OCI-LY3 (cell line): ENCODE measurements at regions not wholly inside any gene's neighbourhood (a gene's known extent, or its start where the extent isn't known, plus 50 kb on each side); places are given as distances from the start of the nearest gene placed in this dataset.

Source experiments
- H2AFZ ChIP-seq: fragments of 200-600, 300-600 bp; shearing (Covaris generic); 2 replicates; pipeline ENCODE4 v1.6.0; 2014; ENCODE audit warnings: antibody characterized with exemption, low read depth, low read length
- H3K27ac ChIP-seq: fragments of 200-600, 300-600 bp; sonication (generic); 2 replicates; pipeline ENCODE4 v1.5.1; 2014; ENCODE audit warnings: mild to moderate bottlenecking, low read length, moderate library complexity, mixed read lengths
- H3K27me3 ChIP-seq: fragments of 200-600, 300-600 bp; sonication (generic); 2 replicates; pipeline ENCODE4 v1.6.1; 2014; ENCODE audit warnings: low read depth, low read length, mixed read lengths
- H3K36me3 ChIP-seq: fragments of 200-600, 300-600 bp; sonication (generic); replicated peaks from 2 replicates; pipeline ENCODE3; 2014; ENCODE audit warnings: low read depth, low read length, mixed read lengths
- H3K4me1 ChIP-seq: fragments of 300-600, 200-600 bp; sonication (generic); 2 replicates; pipeline ENCODE4 v1.6.1; 2014; ENCODE audit warnings: low read length, mixed read lengths
- H3K4me2 ChIP-seq: fragments of 200-600, 300-600 bp; sonication (generic); 2 replicates; pipeline ENCODE4 v1.6.1; 2014; ENCODE audit warnings: low read length, mixed read lengths
- H3K4me3 ChIP-seq: fragments of 300-600, 200-600 bp; sonication (generic); 2 replicates; pipeline ENCODE4 v1.5.1; 2014; ENCODE audit warnings: antibody characterized with exemption, mild to moderate bottlenecking, low read length, moderate library complexity
- H3K79me2 ChIP-seq: fragments of 300-600, 200-600 bp; shearing (Covaris generic); 2 replicates; pipeline ENCODE4 v1.6.1; 2014; ENCODE audit warnings: mild to moderate bottlenecking, low read length, mixed read lengths
- H3K9ac ChIP-seq: fragments of 300-600, 200-600 bp; shearing (Covaris generic); 2 replicates; pipeline ENCODE4 v1.6.0; 2014; ENCODE audit warnings: mild to moderate bottlenecking, low read length, moderate library complexity
- H3K9me3 ChIP-seq: fragments of 200-600, 300-600 bp; shearing (Covaris generic); 2 replicates; pipeline ENCODE4 v1.6.1; 2014; ENCODE audit warnings: low read length, mixed read lengths; ENCODE audit not compliant: insufficient read depth
- H4K20me1 ChIP-seq: fragments of 200-600, 300-600 bp; sonication (generic); 2 replicates; pipeline ENCODE4 v1.6.1; 2016; ENCODE audit warnings: low read length, mixed read lengths; ENCODE audit not compliant: insufficient read depth
- CTCF ChIP-seq: fragments of 200-600, 300-600 bp; sonication (generic); IDR thresholded peaks from 2 replicates; pipeline ENCODE4 v1.5.1; 2014; ENCODE audit warnings: antibody characterized with exemption, low read length, low read depth
- EZH2phosphoT487 ChIP-seq: fragments of 200-600 bp; shearing (Covaris generic); IDR thresholded peaks from 2 replicates; pipeline ENCODE4 v1.6.1; 2018; ENCODE audit warnings: antibody characterized with exemption, mixed run types, low read depth

- no peaks in the 10 kb centered on the region for H3K36me3 ChIP-seq
- no peak overlapping the region for H3K4me3 ChIP-seq
- no peaks in the 10 kb centered on the region for H4K20me1 ChIP-seq
- H2AFZ ChIP-seq: no peak overlapping the region
- H3K27ac ChIP-seq: no peak overlapping the region
- no peak overlapping the region for H3K9ac ChIP-seq
- no peaks in the 10 kb centered on the region for H3K79me2 ChIP-seq
- H3K9me3 ChIP-seq: no peaks in the 10 kb centered on the region
- H3K4me1 ChIP-seq: no peaks in the 10 kb centered on the region
- no peak overlapping the region for H3K4me2 ChIP-seq
- H3K27me3 ChIP-seq: no peaks in the 10 kb centered on the region
- TF ChIP-seq CTCF: no peak
- no peak for TF ChIP-seq EZH2phosphoT487
Observed at GRCh38 chr18:26723981-26724380, 141.5 kb downstream of the AQP4 start.

GRCh38 chr18:26722565-26722931 lies 143.0 kb downstream of the AQP4 start:
- no peaks in the 10 kb centered on the region for H3K36me3 ChIP-seq
- no peak overlapping the region for H3K4me3 ChIP-seq
- H2AFZ ChIP-seq: no peak overlapping the region
- H3K27ac ChIP-seq: no peak overlapping the region
- H3K79me2 ChIP-seq: no peaks in the 10 kb centered on the region
- H3K4me1 ChIP-seq: no peaks in the 10 kb centered on the region
- no peak overlapping the region for H3K9ac ChIP-seq
- no peaks in the 10 kb centered on the region for H3K27me3 ChIP-seq
- H3K9me3 ChIP-seq: no peaks in the 10 kb centered on the region
- no peak overlapping the region for H3K4me2 ChIP-seq
- no peak for TF ChIP-seq CTCF
- no peak for TF ChIP-seq EZH2phosphoT487
- no peaks in the 10 kb centered on the region for H4K20me1 ChIP-seq

- TF ChIP-seq EZH2phosphoT487 (no peak), CTCF (no peak)
- Histone ChIP-seq H3K27me3 (no peaks in the 10 kb centered on the region), H3K4me2 (no peak overlapping the region), H3K79me2 (no peaks in the 10 kb centered on the region), H3K9me3 (no peaks in the 10 kb centered on the region), H3K4me1 (no peaks in the 10 kb centered on the region), H3K36me3 (no peaks in the 10 kb centered on the region), H2AFZ (no peak overlapping the region), H3K4me3 (no peak overlapping the region), H4K20me1 (no peaks in the 10 kb centered on the region), H3K27ac (no peak overlapping the region), H3K9ac (no peak overlapping the region)
Observed at GRCh38 chr18:26721854-26722564, 143.5 kb downstream of the AQP4 start.

GRCh38 chr18:26719896-26720295 lies 145.6 kb downstream of the AQP4 start:
- H3K9me3 ChIP-seq: no peaks in the 10 kb centered on the region
- no peaks in the 10 kb centered on the region for H3K36me3 ChIP-seq
- no peak overlapping the region for H2AFZ ChIP-seq
- no peaks in the 10 kb centered on the region for H3K4me1 ChIP-seq
- H3K4me3 ChIP-seq: no peak overlapping the region
- no peaks in the 10 kb centered on the region for H3K27me3 ChIP-seq
- no peaks in the 10 kb centered on the region for H3K79me2 ChIP-seq
- no peak overlapping the region for H3K9ac ChIP-seq
- H3K4me2 ChIP-seq: no peak overlapping the region
- TF ChIP-seq EZH2phosphoT487: no peak
- no peak for TF ChIP-seq CTCF
- no peak overlapping the region for H3K27ac ChIP-seq
- no peaks in the 10 kb centered on the region for H4K20me1 ChIP-seq
